AG09309 (cell line): ENCODE measurements at regions not wholly inside any gene's neighbourhood (a gene's known extent, or its start where the extent isn't known, plus 50 kb on each side); places are given as distances from the start of the nearest gene placed in this dataset.
A peak's percentile ranks its signal among the peaks of the same experiment; 100 is the strongest.

ENCODE experiments used
- DNase-seq: peaks from one replicate; pipeline ENCODE4 v3.0.0-alpha.2; 2010; ENCODE audit warnings: low read depth
- H3K4me3 ChIP-seq: 2 replicates; pipeline ENCODE4 v1.5.1; 2011; ENCODE audit warnings: mild to moderate bottlenecking, low read depth, low read length, moderate library complexity; ENCODE audit not compliant: control insufficient read depth
- TF ChIP-seq, protein P1 (sequence below): IDR thresholded peaks from 2 replicates; pipeline ENCODE4 v1.5.1; 2011; ENCODE audit warnings: mild to moderate bottlenecking, low read depth, low read length, inconsistent platforms; ENCODE audit not compliant: insufficient read depth, control insufficient read depth; ENCODE audit errors: missing control alignments

DNA sequence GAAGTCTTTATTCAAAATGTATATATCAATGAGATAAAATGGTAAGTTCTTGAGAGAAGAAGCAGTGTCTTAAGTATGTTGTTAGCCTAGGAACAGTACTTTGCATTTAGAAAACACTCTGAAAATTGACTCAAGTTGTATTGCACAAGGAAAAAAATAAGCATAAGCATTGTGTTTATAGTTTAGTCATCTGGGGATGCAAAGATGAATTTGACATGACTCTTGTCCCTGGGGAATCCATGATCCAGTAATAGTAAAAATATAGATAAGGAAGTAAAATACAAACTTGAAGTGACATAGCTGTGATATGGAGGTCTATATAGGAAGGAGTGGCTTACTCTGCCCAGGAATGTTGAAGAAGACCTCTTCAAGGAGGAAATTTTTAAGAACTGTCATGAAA lies 185.0 kb upstream of the PTBP2 start:
- DNase-seq, result no peak
- TF ChIP-seq, protein P1, sequence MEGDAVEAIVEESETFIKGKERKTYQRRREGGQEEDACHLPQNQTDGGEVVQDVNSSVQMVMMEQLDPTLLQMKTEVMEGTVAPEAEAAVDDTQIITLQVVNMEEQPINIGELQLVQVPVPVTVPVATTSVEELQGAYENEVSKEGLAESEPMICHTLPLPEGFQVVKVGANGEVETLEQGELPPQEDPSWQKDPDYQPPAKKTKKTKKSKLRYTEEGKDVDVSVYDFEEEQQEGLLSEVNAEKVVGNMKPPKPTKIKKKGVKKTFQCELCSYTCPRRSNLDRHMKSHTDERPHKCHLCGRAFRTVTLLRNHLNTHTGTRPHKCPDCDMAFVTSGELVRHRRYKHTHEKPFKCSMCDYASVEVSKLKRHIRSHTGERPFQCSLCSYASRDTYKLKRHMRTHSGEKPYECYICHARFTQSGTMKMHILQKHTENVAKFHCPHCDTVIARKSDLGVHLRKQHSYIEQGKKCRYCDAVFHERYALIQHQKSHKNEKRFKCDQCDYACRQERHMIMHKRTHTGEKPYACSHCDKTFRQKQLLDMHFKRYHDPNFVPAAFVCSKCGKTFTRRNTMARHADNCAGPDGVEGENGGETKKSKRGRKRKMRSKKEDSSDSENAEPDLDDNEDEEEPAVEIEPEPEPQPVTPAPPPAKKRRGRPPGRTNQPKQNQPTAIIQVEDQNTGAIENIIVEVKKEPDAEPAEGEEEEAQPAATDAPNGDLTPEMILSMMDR, result no peak
- no peak overlapping the region for H3K4me3 ChIP-seq

DNA sequence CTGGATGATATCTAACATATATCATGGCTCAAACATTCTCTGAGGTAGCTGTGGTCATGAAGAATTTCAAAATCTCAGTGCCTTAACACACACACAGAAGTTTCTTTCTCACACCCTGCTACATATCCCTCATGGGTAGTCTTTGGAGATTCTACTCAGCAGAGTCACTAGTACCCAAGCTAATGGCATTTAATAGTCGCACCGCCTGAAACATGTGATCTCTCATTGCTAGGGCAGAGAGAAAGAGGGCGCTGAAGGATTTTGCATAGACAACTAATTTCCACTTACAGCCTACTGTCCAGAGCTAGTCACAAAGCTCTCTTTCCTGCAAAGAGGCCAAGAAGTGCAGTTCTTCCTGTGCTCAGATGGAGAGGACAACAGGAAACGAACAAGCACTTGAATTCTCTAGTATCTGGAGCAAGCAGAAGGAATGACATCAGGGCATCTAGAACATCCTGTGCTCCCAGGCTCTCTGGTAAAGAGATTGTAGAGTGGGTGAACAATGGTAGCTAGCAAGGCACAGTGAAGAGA lies 183.4 kb upstream of the PTBP2 start:
- TF ChIP-seq, protein P1, result peak; percentile 5
- no peak for DNase-seq
- no peak overlapping the region for H3K4me3 ChIP-seq

DNA sequence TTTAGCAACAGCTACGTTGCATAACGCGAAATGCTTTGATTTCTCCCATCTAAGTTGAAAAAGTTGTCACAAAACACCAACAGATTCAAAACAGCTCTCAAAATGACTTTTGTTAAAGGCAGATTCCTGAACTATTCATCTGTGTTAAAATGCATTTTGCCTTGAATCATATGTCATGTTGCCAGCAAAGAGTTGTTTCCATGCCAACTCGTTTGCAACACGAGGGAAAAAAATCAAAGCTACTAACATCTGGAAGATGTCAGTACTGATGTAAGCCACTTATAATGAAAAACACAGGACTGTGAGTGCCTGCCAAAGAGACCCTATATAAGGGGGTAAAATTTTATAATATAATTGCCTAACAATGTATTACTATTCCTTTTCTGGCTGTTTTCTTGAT lies 182.7 kb upstream of the PTBP2 start:
- H3K4me3 ChIP-seq, result no peak overlapping the region
- TF ChIP-seq, protein P1, result no peak
- DNase-seq, result peak; percentile 92

DNA sequence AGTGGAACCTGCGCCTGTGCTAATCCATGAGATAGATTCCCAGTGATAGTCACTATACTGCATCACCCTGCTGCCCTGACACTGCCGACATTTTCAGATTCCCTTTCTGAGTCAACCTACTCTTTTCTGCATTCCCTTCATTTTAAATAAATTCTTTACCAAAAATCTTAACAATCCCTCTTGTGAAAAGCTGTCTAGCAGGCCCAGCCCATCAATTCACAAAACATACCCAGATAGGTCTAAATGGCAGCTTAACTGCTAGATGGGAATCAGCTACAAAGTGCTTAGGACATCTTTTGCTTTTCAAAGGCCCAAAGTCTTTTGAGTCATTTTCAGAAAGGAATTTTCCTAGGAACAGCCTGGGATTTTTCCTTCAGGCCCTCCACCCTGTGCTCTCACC lies 180.1 kb upstream of the PTBP2 start:
- no peak for DNase-seq
- TF ChIP-seq, protein P1, result no peak
- H3K4me3 ChIP-seq, result no peak overlapping the region

DNA sequence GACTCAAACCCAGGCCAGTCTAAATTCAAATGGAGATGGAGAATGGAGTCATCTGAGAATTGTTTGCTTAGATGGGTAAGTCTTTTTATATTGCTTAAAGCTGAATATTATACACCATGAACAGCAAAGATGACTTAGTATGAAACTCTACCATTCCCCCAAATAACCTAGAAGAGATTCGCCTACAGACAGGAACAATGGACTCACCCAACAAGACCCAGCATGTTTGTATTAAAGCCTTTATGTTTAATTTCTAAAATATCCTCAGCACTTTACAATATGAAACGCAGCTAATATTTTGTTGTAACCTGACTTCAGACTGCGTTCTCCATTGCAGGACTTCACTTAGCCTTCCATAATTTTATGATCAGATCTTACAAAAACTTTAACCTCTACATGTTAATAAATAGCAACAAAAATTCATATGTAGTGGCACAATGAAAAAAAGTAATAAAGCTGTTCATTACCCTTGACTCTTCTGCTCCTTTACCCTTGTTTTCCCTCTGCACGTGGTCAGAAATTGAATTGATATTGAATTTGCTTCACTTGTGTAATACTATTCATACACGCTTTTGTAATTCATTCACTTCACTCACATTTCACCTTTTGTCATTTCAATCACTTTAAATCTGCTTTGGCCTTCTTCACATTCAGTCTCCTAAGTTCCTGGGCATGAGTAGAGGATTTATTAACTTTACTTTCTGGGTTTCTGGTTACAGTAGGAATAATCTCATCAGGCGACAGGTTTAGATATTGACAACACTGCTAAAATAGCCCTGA lies 177.3 kb upstream of the PTBP2 start:
- no peak for DNase-seq
- TF ChIP-seq, protein P1, result no peak
- no peak overlapping the region for H3K4me3 ChIP-seq

DNA sequence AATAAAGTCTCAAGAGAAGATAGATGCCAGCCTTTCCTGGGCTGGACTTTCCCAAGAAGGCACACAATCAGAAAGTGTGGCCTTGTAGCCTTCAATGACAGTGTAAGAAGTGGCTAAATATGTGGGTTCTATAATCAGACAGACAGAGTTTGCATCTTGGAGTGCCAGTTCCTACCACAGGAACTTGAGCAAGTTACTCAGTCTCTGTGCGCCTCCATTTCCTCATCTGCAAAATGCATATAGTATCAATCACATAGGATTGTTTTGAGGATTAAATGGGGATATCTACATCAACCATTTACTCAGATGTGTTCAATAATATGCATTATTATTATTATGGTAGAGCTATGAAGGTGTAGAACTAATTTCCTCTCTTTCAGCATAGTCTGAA lies 176.8 kb upstream of the PTBP2 start:
- DNase-seq, result no peak
- TF ChIP-seq, protein P1, result no peak

More for the DNA sequence above, 176.8 kb upstream of the PTBP2 start:
- H3K4me3 ChIP-seq, result no peak overlapping the region
